ENCODE measurements at regions not wholly inside any gene's neighbourhood (a gene's known extent, or its start where the extent isn't known, plus 50 kb on each side); places are given as distances from the start of the nearest gene placed in this dataset.

DNA sequence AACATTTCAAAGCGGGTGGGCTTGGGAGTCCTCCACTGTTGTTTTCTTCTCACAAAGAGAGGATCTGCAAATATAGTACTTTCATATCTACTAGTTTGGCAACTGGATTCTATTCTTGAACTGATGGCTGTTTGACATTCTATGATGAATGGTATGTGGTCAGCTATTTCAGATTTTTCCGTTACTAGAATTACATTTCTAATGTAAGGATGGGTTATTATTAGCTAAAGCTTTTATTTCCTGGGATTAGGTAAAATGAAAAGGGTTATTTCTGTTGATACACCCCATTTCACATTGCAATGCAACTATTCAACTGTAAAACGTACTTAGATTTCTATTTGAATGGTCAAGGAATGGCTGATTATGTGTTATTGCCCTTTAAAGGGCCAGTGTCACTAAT is 629.7 kb downstream of the DACH1 start:
- no peaks in the 10 kb centered on the region for H3K9me3 Mint-ChIP-seq (ENCODE audit: unreplicated experiment)
- H3K27me3 Mint-ChIP-seq (ENCODE audit: insufficient read depth, unreplicated experiment) = peaks cover 69% of the 10 kb centered on the region
- no peaks in the 10 kb centered on the region for H3K4me1 Mint-ChIP-seq (ENCODE audit: insufficient read depth, unreplicated experiment)
- CTCF ChIA-PET = interaction anchor here (0.5 to 0.6 kb wide), 2 partner anchors 461 to 666 kb away, joined by 3 read pairs; no protein-coding TSS in a partner anchor
- intact Hi-C loops (cut with micrococcal nuclease) = no loop called here
- POLR2A ChIA-PET = no interaction called here
- BruUV-seq (replicated peaks) = no TSS peak
- TF ChIP-seq, protein P1, sequence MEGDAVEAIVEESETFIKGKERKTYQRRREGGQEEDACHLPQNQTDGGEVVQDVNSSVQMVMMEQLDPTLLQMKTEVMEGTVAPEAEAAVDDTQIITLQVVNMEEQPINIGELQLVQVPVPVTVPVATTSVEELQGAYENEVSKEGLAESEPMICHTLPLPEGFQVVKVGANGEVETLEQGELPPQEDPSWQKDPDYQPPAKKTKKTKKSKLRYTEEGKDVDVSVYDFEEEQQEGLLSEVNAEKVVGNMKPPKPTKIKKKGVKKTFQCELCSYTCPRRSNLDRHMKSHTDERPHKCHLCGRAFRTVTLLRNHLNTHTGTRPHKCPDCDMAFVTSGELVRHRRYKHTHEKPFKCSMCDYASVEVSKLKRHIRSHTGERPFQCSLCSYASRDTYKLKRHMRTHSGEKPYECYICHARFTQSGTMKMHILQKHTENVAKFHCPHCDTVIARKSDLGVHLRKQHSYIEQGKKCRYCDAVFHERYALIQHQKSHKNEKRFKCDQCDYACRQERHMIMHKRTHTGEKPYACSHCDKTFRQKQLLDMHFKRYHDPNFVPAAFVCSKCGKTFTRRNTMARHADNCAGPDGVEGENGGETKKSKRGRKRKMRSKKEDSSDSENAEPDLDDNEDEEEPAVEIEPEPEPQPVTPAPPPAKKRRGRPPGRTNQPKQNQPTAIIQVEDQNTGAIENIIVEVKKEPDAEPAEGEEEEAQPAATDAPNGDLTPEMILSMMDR (IDR thresholded peaks at IDR 0.05; ENCODE audit: unreplicated experiment) = no peak
- H3K36me3 Mint-ChIP-seq (ENCODE audit: insufficient read depth, unreplicated experiment) = no peaks in the 10 kb centered on the region
- H3K27ac Mint-ChIP-seq (ENCODE audit: low read depth, unreplicated experiment) = no peak overlapping the region
- no peak for DNase-seq (ENCODE audit: unreplicated experiment)
- H3K4me3 Mint-ChIP-seq (ENCODE audit: unreplicated experiment) = no peak overlapping the region

DNA sequence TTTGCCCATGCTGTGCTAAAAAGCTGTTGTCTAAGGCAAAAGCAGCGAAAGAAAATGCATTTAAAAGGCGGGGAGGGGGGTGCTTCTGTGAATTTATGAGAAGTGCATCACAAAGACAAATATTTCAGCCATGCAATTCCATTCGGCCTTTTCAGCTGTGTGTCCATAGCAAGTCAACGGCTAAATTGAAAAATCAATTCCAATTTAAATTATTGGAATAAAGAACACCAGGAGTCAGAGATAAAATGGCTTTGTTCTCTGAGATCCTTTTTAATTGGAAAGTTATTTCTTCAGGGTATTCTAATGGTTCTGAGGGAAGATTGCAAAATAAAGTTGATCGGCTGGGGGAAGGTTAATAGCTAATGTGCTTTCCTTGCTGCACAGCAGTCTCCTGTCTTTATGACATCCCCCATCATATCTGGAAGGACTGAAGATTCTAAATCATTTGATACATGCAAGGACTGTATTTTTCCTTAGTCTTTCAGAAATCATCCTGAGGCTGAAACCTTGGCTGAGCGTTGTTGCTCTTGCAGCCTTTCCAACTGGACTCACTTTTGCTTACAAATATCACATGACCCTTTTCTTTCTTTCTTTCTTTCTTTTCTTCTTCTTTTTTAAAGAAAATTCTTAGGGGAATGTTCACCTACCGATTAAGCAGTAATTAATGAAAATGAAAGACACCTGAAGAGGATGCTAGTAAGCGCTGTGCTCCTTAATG is 647.1 kb downstream of the DACH1 start:
- no peaks in the 10 kb centered on the region for H3K36me3 Mint-ChIP-seq (ENCODE audit: insufficient read depth, unreplicated experiment)
- H3K27ac Mint-ChIP-seq (ENCODE audit: low read depth, unreplicated experiment) = no peak overlapping the region
- TF ChIP-seq, protein P1 (IDR thresholded peaks at IDR 0.05; ENCODE audit: unreplicated experiment) = no peak
- BruUV-seq (replicated peaks) = no TSS peak
- H3K4me3 Mint-ChIP-seq (ENCODE audit: unreplicated experiment) = no peak overlapping the region
- ChIA-PET CTCF (no interaction called here), POLR2A (no interaction called here)
- intact Hi-C loops (cut with micrococcal nuclease) = loop anchor here (2.0 kb wide), 1 partner anchor 259 kb away; no protein-coding TSS in a partner anchor
- no peaks in the 10 kb centered on the region for H3K9me3 Mint-ChIP-seq (ENCODE audit: unreplicated experiment)
- no peak for DNase-seq (ENCODE audit: unreplicated experiment)
- H3K27me3 Mint-ChIP-seq (ENCODE audit: insufficient read depth, unreplicated experiment) = peaks cover 85% of the 10 kb centered on the region
- H3K4me1 Mint-ChIP-seq (ENCODE audit: insufficient read depth, unreplicated experiment) = no peaks in the 10 kb centered on the region

DNA sequence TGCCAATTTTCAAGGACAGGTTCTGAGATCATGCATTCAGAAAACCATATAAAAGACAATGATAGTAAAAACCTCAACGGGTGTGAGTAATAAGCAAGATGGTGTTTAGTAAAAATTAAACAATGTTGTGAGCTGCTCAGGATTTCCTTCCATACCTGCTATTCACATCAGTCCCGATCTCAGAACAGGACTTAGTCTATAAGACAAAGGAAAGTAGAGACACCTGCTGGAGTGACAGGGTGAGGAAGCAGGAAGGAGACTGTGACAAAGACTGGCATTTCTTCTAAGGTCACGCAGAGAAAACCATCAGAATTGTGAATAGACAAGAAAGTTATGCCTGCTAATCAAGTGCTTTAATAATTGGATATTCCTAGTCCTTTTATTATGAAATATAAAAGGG is 648.0 kb downstream of the DACH1 start:
- H3K36me3 Mint-ChIP-seq (ENCODE audit: insufficient read depth, unreplicated experiment) = no peaks in the 10 kb centered on the region
- BruUV-seq (replicated peaks) = no TSS peak
- H3K27me3 Mint-ChIP-seq (ENCODE audit: insufficient read depth, unreplicated experiment) = peaks cover 85% of the 10 kb centered on the region
- no peaks in the 10 kb centered on the region for H3K4me1 Mint-ChIP-seq (ENCODE audit: insufficient read depth, unreplicated experiment)
- DNase-seq (ENCODE audit: unreplicated experiment) = peak; percentile 18
- no peak overlapping the region for H3K4me3 Mint-ChIP-seq (ENCODE audit: unreplicated experiment)
- ChIA-PET CTCF (no interaction called here), POLR2A (no interaction called here)
- intact Hi-C loops (cut with micrococcal nuclease) = loop anchor here (2.0 kb wide), 1 partner anchor 258 kb away; no protein-coding TSS in a partner anchor
- no peaks in the 10 kb centered on the region for H3K9me3 Mint-ChIP-seq (ENCODE audit: unreplicated experiment)
- H3K27ac Mint-ChIP-seq (ENCODE audit: low read depth, unreplicated experiment) = no peak overlapping the region
- TF ChIP-seq, protein P1 (IDR thresholded peaks at IDR 0.05; ENCODE audit: unreplicated experiment) = no peak

DNA sequence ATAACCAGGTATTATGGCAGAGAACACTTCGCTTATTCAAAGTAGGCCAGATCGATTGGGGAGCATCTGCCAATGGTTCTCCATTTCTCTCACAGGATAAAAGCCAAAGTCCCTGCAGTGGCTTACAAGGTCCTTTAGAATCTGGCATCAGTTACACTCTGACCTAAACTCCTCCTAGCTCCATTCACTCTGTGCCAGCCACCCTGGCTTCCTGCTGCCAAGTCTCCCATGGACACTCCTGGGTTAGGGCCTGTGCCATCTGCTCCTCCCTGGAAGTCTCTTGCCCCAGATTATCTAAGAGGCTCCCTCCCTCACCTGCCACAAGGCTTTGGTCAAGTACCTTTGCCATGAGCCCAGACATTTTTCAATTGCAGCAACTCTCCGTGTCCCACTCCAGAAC is 649.2 kb downstream of the DACH1 start:
- ChIA-PET POLR2A (no interaction called here), CTCF (no interaction called here)
- Mint-ChIP-seq H3K36me3 (ENCODE audit: insufficient read depth, unreplicated experiment) (no peaks in the 10 kb centered on the region), H3K27ac (ENCODE audit: low read depth, unreplicated experiment) (no peak overlapping the region), H3K9me3 (ENCODE audit: unreplicated experiment) (no peaks in the 10 kb centered on the region), H3K4me1 (ENCODE audit: insufficient read depth, unreplicated experiment) (no peaks in the 10 kb centered on the region), H3K4me3 (ENCODE audit: unreplicated experiment) (no peak overlapping the region), H3K27me3 (ENCODE audit: insufficient read depth, unreplicated experiment) (peaks cover 80% of the 10 kb centered on the region)
- TF ChIP-seq, protein P1 (IDR thresholded peaks at IDR 0.05; ENCODE audit: unreplicated experiment) = no peak
- BruUV-seq (replicated peaks) = no TSS peak
- no peak for DNase-seq (ENCODE audit: unreplicated experiment)
- intact Hi-C loops (cut with micrococcal nuclease) = loop anchor here (2.0 kb wide), 1 partner anchor 257 kb away; no protein-coding TSS in a partner anchor

Measured in MCF 10A (cell line).